AG08395 (cell line): ENCODE measurements at regions not wholly inside any gene's neighbourhood (a gene's known extent, or its start where the extent isn't known, plus 50 kb on each side); places are given as distances from the start of the nearest gene placed in this dataset.
"Not testable (repeated sequence)": the region's sequence is repeated elsewhere in the genome, so short reads cannot be mapped to it uniquely, and the experiment has no call there.

Experiments used
- DNase-seq: peaks from one replicate; pipeline ENCODE4 v3.0.0; 2012; ENCODE audit warnings: mixed read lengths, low spot score

DNA sequence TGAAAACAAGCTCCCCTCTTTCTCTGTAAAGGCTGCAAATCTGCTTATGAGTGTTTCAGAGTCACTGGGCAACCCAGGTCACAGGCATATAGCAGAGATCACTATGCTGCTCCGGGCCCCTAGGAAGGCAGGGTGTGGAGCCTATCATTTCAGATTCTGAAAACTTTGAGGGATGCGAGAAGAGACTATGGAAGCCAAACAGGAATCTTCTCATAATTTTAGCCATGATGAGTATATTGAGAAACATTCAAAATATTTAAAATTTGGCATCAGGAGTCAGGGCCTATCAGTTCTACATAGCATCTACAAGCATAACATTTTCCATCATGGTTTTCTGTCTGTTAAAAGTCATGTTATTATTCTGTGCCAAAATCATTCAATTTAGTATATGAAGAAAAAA lies 61.7 kb upstream of the ATXN3L start:
- peak; percentile 50 for DNase-seq

DNA sequence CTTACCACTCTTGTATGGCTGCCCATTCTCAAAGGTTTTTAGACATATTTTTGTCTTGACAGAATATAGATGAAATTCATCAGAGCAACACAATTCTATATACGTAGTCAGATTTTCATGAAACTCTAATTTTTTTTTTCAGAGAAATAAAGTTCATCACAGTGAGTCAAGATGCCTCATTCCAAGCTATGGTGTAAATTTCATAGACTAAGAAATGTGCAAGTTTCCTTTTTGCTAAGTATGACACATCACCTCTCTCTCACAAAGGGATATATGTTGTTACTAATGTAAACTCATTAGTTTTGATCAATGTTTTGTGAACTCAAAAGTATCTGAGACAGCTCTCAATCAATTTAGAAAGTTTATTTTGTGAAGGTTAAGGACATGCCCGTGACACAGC lies 60.4 kb upstream of the ATXN3L start:
- DNase-seq = peak; percentile 52

DNA sequence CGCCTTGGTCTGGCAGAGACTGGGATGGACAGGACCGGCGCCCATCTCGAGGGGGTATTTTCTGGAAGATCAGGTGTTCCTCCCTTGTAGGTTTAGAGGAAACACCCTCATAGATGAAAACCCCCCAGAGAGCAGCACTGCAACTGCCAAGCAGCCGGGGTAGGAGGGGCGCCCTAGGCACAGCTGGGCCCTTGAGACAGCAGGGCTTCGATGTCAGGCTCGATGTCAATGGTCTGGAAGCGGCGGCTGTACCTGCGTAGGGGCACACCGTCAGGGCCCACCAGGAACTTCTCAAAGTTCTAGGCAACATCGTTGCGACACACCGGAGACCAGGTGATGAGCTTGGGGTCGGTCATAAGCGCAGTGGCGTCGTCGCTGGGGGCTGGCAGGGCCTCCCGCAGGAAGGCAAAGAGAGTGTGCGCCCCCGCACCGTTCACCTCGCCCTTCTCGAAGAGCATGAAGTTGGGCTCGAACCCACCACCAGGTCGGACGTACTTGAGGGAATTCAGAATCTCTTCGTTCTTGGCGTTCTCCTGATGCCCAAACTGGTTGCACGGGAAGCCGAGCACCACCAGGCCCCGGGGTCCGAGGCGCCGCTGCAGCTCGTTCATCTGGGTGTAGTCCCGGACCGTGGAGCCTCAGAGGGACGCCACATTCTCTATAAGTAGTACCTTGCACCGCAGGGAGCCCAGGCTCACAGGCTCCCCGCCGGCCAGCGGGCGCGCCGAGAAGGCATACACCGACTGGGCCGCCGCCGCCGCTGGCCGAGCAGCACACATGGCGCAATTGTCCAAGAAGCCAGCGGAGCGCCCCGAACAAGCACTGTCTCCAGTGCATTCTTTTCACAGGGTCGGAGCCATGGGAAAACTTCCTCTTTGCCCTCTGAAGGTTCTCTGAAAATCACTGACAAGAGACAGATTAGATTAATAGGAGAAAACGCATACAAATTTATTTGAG lies 59.0 kb upstream of the ATXN3L start:
- DNase-seq = not testable (repeated sequence)

DNA sequence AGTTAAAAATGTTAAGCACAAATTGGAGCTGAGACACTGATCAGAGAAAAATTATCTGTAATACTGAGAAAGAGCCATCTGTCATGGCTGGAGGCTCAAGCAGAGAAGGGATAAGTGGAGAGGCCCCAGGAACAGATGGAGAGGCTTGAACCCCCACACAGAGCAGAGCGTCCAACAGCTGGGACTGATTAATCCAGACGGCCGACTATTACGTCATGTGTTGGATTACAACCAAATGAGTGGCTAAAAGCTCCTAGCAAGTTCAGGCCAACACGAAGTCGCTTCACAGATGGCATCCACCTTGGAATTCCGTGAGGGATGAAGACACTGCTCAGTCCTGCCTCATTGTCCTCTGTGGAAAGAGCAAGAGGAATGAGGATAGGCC lies 57.7 kb upstream of the ATXN3L start:
- peak; percentile 61 for DNase-seq

DNA sequence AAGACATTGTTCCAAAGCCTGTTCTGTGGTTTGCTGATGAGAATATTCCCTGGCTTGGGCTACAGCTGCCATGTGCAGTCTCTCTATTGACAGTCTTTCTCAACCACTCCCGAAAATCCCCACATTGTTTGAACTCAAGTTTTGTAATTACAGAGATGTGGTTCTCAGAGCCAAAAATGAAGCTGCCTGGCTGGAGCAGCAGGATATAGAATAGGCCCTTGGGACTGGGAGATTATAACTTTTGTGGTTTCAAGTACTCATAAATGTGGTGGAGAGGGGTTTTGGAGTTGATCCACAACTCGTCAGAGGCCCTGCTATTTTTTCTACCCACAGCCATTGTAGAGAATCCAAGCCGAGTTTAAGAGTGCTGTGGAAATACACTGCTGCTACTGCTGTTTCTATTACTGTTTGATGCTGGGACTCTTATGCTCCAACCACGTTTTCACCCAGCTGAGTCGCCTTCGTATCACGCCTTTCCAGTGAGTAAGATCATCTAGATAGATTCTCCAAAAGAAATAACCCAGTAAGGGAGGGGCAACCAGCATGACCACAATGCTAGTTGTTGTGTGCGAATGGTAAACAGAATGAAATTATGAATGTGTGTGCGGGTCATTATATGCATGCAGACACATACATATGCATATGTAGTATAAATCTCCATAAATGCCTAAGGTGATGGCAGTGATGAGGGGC lies 57.1 kb upstream of the ATXN3L start:
- peak; percentile 89 for DNase-seq

DNA sequence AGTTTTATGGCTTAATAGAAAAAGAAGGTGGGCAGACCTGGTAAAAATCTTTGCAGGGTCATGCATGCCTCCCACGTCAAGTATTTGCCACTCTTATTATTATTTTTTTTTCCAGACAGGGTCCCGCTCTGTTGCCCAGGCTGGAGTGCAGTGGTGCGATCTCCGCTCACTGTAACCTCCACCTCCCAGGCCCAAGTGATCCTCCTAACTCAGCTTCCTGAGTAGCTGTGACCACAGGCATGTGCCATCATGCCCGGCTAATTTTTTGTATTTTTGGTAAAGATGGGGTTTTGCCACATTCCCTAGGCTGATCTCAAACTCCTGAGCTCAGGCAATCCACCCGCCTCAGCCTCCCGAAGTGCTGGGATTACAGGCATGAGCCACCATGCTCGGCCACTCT lies 55.7 kb upstream of the ATXN3L start:
- not testable (repeated sequence) for DNase-seq

DNA sequence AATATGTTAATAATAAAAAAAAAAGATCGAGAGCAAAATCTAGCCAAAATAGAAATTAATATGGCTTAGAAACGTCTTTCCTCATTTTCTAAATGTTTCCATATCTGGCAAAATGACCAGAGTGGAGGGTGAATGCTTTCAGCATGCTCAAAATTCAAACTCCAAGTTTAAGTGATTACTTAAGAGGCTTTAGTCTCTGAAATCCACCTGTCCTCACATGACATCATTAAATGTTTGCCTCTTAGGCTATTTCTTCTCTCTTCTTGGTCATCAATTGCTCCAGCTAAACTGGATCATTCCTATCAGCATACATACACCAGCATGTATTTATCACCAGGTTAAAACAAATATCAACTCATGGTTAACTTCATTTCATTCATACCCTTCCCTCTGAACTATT lies 54.5 kb upstream of the ATXN3L start:
- DNase-seq = no peak

DNA sequence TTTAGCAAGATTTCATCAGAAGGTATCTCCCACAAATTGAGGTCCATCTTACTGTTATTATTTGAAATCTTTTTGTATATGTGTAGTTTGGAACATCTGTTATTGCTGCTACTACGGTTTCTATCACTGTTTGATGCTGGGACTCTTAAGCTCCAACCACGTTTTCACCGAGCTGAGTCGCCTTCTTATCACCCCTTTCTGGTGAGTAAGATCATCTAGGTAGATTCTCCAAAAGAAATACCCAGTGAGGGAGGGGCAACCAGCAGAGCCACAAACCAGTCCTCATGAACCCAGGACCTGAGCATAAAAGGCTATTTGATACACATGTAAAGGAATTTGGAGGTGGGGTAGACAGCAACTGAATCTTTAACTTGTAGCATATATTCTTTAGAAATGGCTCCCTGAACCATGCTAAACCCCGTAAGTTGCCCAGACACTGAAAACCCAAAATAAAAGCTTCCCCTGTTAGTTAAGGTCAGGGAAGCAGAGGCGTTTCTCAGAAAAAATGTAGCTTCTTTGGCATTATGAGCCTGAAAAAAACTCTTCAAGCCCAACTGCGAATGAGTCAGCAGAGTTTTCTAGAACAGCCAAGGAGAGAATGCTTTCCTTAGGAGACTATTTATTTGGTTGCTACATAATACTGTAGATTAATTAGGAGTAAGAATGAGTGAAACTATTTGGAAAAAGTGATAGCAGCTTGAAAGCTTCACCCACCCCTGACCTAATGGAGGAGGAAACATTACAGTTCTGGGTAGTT lies 53.8 kb upstream of the ATXN3L start:
- DNase-seq = peak; percentile 76

DNA sequence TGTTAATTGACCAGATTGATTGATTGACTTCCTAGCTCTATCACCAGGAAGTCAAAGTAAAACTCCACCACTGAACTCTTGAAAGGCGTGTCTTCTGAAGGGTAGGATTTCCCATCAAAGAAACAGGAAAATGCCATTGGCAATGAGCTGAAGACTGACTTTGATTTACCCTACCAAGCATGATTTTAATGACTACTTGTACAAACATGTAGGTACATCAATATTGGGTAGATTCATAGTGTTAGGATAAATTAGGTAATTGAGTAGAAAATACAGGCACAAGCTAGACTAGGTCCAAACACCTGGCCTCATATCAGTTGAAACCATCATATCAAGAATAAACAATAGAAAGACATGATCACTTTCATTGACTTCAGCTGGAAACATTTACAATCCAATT lies 53.2 kb upstream of the ATXN3L start:
- DNase-seq = no peak

DNA sequence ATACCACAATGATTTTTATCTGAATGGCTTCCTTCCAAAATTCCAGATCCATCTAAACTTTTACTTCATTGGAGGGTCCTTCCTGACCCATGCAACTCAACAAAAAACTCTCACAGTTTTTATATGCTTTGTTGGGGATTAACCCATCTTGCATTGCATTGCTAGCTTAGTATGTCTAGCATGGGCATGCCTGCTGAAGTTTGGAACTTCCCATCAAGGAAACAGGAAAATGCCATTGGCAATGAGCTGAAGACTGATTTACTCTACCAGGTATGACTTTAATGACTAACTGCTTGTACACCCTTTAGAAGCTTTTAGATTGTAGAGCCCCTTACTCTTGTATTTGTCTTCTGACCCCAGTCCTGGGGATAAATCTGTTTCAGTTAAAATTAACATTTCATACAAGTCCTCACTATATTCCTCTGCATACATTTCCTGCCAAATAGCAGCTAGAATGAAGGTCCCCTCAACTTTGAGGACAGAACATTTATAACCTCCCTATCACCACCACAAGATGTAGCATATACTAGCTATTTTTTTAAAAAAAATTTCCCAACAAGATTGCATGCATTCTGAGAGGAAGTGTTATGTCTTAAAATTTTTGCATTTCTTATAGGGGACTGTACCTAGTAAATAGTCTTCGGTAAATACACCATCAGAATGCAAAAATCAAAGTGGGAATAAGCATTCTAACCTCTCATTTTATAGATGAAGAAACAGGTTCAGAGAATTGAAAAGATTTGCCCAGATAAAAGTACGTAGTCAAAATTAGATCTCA lies 52.5 kb upstream of the ATXN3L start:
- no peak for DNase-seq

DNA sequence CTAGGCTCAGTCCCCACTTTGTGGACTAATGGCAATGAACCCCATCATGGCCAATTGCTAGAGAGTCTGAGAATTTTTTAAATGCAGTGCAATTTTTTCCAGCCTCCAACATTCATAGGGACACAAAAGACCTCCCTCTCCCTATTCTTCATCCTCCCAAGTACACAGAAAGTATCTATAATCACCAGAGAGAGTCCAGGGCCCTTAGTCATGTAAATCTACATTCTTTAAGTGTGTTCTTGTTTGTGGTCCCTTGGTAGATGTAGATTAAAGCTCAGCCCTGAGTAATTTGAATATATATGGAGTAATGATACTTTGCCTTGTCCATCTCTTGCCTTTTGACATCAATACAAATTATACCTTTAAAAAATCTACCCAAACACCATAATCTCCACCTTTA lies 51.3 kb upstream of the ATXN3L start:
- no peak for DNase-seq

DNA sequence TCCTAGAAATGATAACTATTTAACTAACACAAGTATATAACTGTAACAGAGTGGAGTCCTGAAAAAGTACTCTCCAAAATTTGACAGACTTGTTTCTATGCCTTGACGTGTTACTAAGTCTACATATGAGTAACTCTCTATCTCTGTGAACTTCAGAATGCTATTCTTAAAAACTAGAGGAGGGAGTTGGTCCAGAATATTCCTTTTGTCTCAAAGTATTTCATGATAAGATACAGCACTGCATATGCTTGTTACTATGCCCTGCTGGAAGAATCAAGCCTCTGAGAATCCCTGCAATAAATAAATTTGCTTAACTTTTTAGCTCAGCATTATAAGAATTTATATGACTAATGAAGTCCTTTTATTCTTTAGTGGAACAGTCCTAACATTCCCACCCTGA lies 50.9 kb upstream of the ATXN3L start:
- DNase-seq = no peak
